HepG2 (cell line): ENCODE measurements at regions not wholly inside any gene's neighbourhood (a gene's known extent, or its start where the extent isn't known, plus 50 kb on each side); places are given as distances from the start of the nearest gene placed in this dataset.

Experiments
- AKAP8 ChIP-seq: sonication (generic); formaldehyde crosslinking; IDR thresholded peaks from 2 replicates; pipeline ENCODE4 v1.5.1; 2020; ENCODE audit warnings: mild to moderate bottlenecking, missing genetic modification reagents
- MYC ChIP-seq: sonication (generic); formaldehyde crosslinking; IDR thresholded peaks from 2 replicates; pipeline ENCODE4 v1.9.0; 2021; ENCODE audit warnings: missing genetic modification reagents, borderline replicate concordance
- PHB2 ChIP-seq: fragments of 450-650 bp; IDR thresholded peaks from 2 replicates; pipeline ENCODE4 v1.6.1; 2018; ENCODE audit not compliant: partially characterized antibody
- REXO4 ChIP-seq: sonication (generic); formaldehyde crosslinking; IDR thresholded peaks from 2 replicates; pipeline ENCODE4 v1.8.0; 2022; ENCODE audit warnings: missing genetic modification reagents, mild to moderate bottlenecking, borderline replicate concordance
- RNF2 ChIP-seq: fragments of 450-650 bp; conservative IDR thresholded peaks from 2 replicates; pipeline ENCODE4 v1.6.1; 2016; ENCODE audit warnings: low read depth
- SCMH1 ChIP-seq: sonication (generic); formaldehyde crosslinking; IDR thresholded peaks from 2 replicates; pipeline ENCODE4 v1.9.0; 2021; ENCODE audit warnings: missing genetic modification reagents, mild to moderate bottlenecking, borderline replicate concordance
- SMAD3 ChIP-seq: sonication (generic); formaldehyde crosslinking; IDR thresholded peaks from 2 replicates; pipeline ENCODE4 v1.4.0; 2020; ENCODE audit warnings: missing genetic modification reagents
- TCF7L2 ChIP-seq: IDR thresholded peaks from 2 replicates; pipeline ENCODE4 v1.6.1; 2011; ENCODE audit warnings: mild to moderate bottlenecking, low read depth, low read length, moderate library complexity
- ZNF326 ChIP-seq: sonication (generic); formaldehyde crosslinking; IDR thresholded peaks from 2 replicates; pipeline ENCODE4 v1.4.0; 2020; ENCODE audit warnings: missing genetic modification reagents, borderline replicate concordance
- ZNF331 ChIP-seq: sonication (generic); formaldehyde crosslinking; IDR thresholded peaks from 2 replicates; pipeline ENCODE4 v1.4.0; 2020; ENCODE audit warnings: missing genetic modification reagents
- TF ChIP-seq, protein P1 (sequence below): IDR thresholded peaks from 2 replicates; pipeline ENCODE4 v1.6.1; 2012; ENCODE audit warnings: inconsistent platforms
- TF ChIP-seq, protein P2 (sequence below): sonication (generic); formaldehyde crosslinking; IDR thresholded peaks from 2 replicates; pipeline ENCODE4 v1.5.0; 2020; ENCODE audit warnings: mild to moderate bottlenecking, low read depth, missing genetic modification reagents, borderline replicate concordance

DNA sequence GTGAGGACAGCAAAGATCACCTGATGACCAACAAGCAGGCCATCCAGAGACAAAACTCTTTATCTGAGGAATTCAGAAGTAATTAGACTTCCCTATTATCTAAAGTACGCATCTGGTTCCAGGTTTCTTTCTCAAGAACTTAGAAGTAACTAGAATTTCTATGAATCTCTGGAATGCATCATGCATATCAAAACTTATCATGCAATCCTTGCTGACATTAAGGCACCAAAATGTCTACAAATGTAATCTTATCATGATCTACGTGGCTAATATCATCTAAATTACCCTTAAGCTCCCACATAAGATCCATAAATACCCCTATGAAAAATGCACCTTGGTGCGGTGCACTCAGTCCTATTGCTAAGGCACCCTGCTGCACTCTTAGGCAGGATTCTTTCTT, 488.1 kb upstream of the TLE4 start:
- TF ChIP-seq REXO4 (CRISPR knock-in tag), result no peak
- TF ChIP-seq ZNF326 (CRISPR knock-in tag), result no peak
- no peak for TF ChIP-seq SCMH1
- no peak for TF ChIP-seq RNF2
- TF ChIP-seq, protein P1, sequence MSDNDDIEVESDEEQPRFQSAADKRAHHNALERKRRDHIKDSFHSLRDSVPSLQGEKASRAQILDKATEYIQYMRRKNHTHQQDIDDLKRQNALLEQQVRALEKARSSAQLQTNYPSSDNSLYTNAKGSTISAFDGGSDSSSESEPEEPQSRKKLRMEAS, result no peak
- TF ChIP-seq ZNF331, result no peak
- TF ChIP-seq, protein P2, sequence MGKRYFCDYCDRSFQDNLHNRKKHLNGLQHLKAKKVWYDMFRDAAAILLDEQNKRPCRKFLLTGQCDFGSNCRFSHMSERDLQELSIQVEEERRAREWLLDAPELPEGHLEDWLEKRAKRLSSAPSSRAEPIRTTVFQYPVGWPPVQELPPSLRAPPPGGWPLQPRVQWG (CRISPR knock-in tag), result no peak
- TF ChIP-seq MYC (CRISPR knock-in tag), result no peak
- TF ChIP-seq PHB2, result no peak
- no peak for TF ChIP-seq AKAP8 (CRISPR knock-in tag)
- TF ChIP-seq SMAD3, result no peak
- no peak for TF ChIP-seq TCF7L2
